ENCODE measurements at regions not wholly inside any gene's neighbourhood (a gene's known extent, or its start where the extent isn't known, plus 50 kb on each side); places are given as distances from the start of the nearest gene placed in this dataset.

DNA sequence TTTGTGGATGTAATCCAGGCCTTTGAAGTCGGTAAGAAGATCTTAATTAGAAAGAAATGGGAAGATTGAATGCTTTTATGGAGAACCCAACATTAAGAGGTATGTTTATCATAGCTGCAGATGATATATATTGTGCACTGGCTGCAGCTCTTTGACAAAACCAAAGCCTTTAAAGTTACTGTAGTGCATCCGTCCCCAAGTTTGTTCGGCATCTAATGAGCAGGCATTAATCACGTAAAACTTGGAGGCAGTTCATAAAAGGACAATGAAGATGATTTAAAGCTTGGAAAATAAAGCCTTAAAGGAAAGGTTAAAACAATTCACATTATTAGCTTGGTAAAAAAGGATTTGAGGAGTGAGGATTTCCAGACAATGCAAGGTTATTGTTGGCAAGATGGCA, 150.8 kb upstream of the ARX start:
- H3K4me3 ChIP-seq (ENCODE audit: low read depth, low read length) = no peak overlapping the region
- DNase-seq (ENCODE audit: low read depth, low spot score) = no peak
- TF ChIP-seq, protein P1, sequence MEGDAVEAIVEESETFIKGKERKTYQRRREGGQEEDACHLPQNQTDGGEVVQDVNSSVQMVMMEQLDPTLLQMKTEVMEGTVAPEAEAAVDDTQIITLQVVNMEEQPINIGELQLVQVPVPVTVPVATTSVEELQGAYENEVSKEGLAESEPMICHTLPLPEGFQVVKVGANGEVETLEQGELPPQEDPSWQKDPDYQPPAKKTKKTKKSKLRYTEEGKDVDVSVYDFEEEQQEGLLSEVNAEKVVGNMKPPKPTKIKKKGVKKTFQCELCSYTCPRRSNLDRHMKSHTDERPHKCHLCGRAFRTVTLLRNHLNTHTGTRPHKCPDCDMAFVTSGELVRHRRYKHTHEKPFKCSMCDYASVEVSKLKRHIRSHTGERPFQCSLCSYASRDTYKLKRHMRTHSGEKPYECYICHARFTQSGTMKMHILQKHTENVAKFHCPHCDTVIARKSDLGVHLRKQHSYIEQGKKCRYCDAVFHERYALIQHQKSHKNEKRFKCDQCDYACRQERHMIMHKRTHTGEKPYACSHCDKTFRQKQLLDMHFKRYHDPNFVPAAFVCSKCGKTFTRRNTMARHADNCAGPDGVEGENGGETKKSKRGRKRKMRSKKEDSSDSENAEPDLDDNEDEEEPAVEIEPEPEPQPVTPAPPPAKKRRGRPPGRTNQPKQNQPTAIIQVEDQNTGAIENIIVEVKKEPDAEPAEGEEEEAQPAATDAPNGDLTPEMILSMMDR (IDR thresholded peaks at IDR 0.05; ENCODE audit: low read depth, low read length) = no peak
- in situ Hi-C loops (cut with HindIII; ENCODE audit: low sequenced_read_pairs) = no loop called here

DNA sequence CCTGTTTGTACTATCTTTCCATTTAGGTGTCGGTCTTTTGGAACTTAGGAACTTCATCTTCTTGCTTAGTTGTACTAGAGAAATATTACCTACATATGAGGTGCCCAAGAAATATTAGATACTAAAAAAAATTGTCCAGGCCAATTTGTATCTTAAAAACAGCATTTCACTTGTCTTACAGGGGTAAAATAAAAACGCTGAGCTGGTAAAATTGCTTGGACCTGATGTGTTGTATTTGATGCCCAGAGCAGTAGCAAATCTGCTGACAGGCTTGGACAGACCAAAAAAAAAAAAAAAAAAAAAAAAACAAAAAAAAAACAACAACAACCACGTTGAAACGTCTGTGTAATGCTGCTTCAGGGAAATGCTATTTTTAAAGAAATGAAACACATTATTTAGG, 150.4 kb upstream of the ARX start:
- H3K4me3 ChIP-seq (ENCODE audit: low read depth, low read length) = no peak overlapping the region
- DNase-seq (ENCODE audit: low read depth, low spot score) = no peak
- TF ChIP-seq, protein P1 (IDR thresholded peaks at IDR 0.05; ENCODE audit: low read depth, low read length) = no peak
- in situ Hi-C loops (cut with HindIII; ENCODE audit: low sequenced_read_pairs) = no loop called here

DNA sequence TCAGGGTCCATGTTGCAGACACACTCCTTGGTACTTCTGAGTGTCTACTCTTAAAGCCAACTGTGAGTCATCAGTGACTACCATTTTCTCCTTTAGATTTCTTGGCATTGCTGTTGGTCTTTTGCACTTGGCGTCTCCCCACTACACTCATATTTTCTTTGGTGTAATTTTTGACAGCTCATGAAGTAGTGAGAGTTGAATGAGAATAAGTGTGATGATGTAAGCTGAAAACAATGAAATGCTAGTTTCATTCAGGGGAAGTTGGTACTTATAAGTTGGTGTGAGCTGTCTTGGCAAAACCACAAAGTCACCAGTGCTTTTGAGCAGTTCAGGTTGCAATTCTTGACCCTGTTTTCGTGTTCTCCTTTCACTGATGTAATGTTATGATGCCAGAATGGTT, 142.9 kb upstream of the ARX start:
- TF ChIP-seq, protein P1 (IDR thresholded peaks at IDR 0.05; ENCODE audit: low read depth, low read length) = no peak
- no peak overlapping the region for H3K4me3 ChIP-seq (ENCODE audit: low read depth, low read length)
- in situ Hi-C loops (cut with HindIII; ENCODE audit: low sequenced_read_pairs) = no loop called here
- peak; percentile 72 for DNase-seq (ENCODE audit: low read depth, low spot score)

DNA sequence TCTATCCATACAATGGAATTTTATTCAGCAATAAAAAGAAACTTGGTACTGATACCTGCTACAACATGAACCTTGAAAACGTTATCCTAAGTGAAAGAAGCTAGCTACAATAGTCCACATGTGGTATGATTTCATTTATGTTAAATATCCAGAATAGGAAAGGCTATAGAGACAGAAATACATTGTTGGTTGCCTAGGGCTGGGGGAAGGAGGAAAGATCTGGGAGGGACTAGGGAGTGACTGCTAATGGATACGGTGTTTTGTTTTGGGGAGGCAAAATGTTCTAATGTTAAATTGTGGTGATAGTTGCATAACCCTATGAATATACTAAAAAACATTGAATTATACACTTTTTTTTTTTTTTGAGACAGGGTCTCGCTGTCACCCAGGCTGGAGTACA, 141.1 kb upstream of the ARX start:
- H3K4me3 ChIP-seq (ENCODE audit: low read depth, low read length) = no peak overlapping the region
- in situ Hi-C loops (cut with HindIII; ENCODE audit: low sequenced_read_pairs) = no loop called here
- no peak for DNase-seq (ENCODE audit: low read depth, low spot score)
- TF ChIP-seq, protein P1 (IDR thresholded peaks at IDR 0.05; ENCODE audit: low read depth, low read length) = no peak

DNA sequence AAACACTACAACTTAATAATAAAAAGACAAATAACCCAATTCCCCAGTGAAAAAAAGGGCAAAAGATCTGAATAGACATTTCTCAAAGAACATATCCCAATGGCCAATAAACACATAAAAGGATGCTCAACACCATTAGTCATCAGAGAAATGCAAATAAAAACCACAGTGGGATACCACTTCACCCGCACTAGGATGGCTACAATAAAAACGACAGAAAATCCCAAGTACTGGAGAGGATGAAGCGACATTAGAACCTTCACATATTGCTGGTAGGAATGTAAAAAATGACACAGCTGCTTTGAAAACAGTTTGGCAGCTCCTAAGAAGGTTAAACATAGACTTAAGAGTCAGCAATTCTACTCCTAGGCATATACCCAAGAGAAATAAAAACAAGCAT, 140.6 kb upstream of the ARX start:
- no peak overlapping the region for H3K4me3 ChIP-seq (ENCODE audit: low read depth, low read length)
- TF ChIP-seq, protein P1 (IDR thresholded peaks at IDR 0.05; ENCODE audit: low read depth, low read length) = no peak
- peak; percentile 74 for DNase-seq (ENCODE audit: low read depth, low spot score)
- in situ Hi-C loops (cut with HindIII; ENCODE audit: low sequenced_read_pairs) = no loop called here

DNA sequence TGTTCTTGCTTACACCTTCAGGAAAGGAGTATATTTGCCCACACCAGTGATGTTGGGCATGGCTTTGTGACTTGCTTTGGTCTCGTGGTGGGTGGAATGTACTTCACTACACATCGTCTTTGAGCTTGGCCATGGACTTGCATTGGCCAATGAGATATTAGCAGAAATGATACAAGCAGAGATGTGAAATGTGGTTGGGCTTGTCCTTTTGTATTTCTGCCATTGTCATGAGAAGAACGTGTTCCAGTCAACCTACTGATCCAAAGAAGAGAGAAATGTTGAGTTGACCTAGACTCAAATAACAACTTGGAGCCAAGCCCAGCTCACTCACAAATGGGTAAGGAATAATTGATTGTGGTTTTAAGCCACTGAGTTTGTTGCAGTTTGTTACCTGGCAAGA, 138.4 kb upstream of the ARX start:
- H3K4me3 ChIP-seq (ENCODE audit: low read depth, low read length) = no peak overlapping the region
- in situ Hi-C loops (cut with HindIII; ENCODE audit: low sequenced_read_pairs) = no loop called here
- no peak for DNase-seq (ENCODE audit: low read depth, low spot score)
- TF ChIP-seq, protein P1 (IDR thresholded peaks at IDR 0.05; ENCODE audit: low read depth, low read length) = no peak

DNA sequence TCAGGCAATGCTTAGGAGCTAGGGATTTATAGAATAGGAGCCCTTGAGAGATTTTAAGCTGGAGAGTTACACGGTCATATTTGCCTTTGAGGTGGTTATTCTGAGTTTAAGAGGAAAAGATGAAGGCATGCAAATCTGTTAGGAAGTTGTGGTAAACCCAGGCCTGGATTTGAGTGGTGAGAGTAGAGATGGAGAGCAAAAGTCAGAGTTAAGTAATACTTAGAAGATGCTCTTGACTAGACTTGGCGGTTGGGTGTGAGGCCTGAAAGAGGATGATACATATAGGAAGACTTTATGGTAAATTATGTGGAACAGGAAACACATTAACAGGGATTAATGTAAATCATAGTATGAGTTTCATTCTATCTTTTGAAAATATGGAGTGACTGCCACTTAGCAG, 136.0 kb upstream of the ARX start:
- in situ Hi-C loops (cut with HindIII; ENCODE audit: low sequenced_read_pairs) = no loop called here
- no peak overlapping the region for H3K4me3 ChIP-seq (ENCODE audit: low read depth, low read length)
- DNase-seq (ENCODE audit: low read depth, low spot score) = no peak
- TF ChIP-seq, protein P1 (IDR thresholded peaks at IDR 0.05; ENCODE audit: low read depth, low read length) = no peak
